HEK293T (cell line): ENCODE measurements at regions not wholly inside any gene's neighbourhood (a gene's known extent, or its start where the extent isn't known, plus 50 kb on each side); places are given as distances from the start of the nearest gene placed in this dataset.

Experiments
- BHLHE40 ChIP-seq: fragments of 450-650 bp; IDR thresholded peaks from 2 replicates; pipeline ENCODE4 v1.6.1; 2016; ENCODE audit warnings: mild to moderate bottlenecking, moderate library complexity, borderline replicate concordance
- ELF4 ChIP-seq: fragments of 450-650 bp; IDR thresholded peaks from 2 replicates; pipeline ENCODE4 v1.6.1; 2017; ENCODE audit warnings: antibody characterized with exemption
- FOXA1 ChIP-seq: fragments of 450-650 bp; IDR thresholded peaks from 2 replicates; pipeline ENCODE4 v1.6.1; 2016; ENCODE audit warnings: mild to moderate bottlenecking
- FOXK2 ChIP-seq: fragments of 450-650 bp; IDR thresholded peaks from 2 replicates; pipeline ENCODE4 v1.6.1; 2016; ENCODE audit warnings: mild to moderate bottlenecking
- FOXM1 ChIP-seq: fragments of 450-650 bp; IDR thresholded peaks from 2 replicates; pipeline ENCODE4 v1.6.1; 2017; ENCODE audit warnings: mild to moderate bottlenecking, borderline replicate concordance
- HDGF ChIP-seq: fragments of 450-650 bp; IDR thresholded peaks from 2 replicates; pipeline ENCODE4 v1.6.1; 2017; ENCODE audit warnings: antibody characterized with exemption, borderline replicate concordance
- L3MBTL2 ChIP-seq: fragments of 450-650 bp; conservative IDR thresholded peaks from 2 replicates; pipeline ENCODE4 v1.6.1; 2016; ENCODE audit warnings: mild to moderate bottlenecking
- LEF1 ChIP-seq: fragments of 450-650 bp; IDR thresholded peaks from 2 replicates; pipeline ENCODE4 v1.6.1; 2017; ENCODE audit warnings: mild to moderate bottlenecking, borderline replicate concordance
- SP1 ChIP-seq: fragments of 450-650 bp; IDR thresholded peaks from 2 replicates; pipeline ENCODE4 v1.6.1; 2017
- SUZ12 ChIP-seq: fragments of 450-650 bp; IDR thresholded peaks from 2 replicates; pipeline ENCODE4 v1.6.1; 2016; ENCODE audit warnings: mild to moderate bottlenecking
- TARDBP ChIP-seq: fragments of 450-650 bp; IDR thresholded peaks from 2 replicates; pipeline ENCODE4 v1.6.1; 2016
- ZNF384 ChIP-seq: fragments of 450-650 bp; IDR thresholded peaks from 2 replicates; pipeline ENCODE4 v1.6.1; 2016
- TF ChIP-seq, protein P1 (sequence below): fragments of 450-650 bp; IDR thresholded peaks from 2 replicates; pipeline ENCODE4 v1.6.1; 2016

DNA sequence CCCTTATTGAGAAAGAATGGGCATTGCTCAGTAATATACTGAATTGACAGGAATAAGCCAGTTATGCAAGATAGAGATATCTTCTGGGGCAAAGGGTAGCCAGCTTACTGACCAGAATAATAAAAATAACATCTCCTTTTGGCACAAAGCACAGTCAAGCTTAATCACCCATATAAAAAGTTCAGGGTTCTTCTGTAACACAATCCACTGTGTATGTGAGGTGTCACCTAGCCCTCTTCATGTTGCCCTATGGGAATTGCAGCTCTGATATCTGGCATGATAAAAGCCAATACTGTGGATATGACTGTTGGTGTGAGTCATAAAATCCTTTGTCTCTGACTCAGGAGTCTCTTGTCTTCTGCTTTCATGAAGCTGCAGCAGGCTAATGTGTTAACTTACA lies 90.8 kb downstream of the DSEL start:
- TF ChIP-seq ZNF384 (no peak), BHLHE40 (no peak), SP1 (no peak), FOXM1 (no peak), L3MBTL2 (no peak), TARDBP (no peak), FOXK2 (no peak), FOXA1 (no peak), SUZ12 (no peak), HDGF (no peak), ELF4 (no peak), LEF1 (no peak)
- TF ChIP-seq, protein P1, sequence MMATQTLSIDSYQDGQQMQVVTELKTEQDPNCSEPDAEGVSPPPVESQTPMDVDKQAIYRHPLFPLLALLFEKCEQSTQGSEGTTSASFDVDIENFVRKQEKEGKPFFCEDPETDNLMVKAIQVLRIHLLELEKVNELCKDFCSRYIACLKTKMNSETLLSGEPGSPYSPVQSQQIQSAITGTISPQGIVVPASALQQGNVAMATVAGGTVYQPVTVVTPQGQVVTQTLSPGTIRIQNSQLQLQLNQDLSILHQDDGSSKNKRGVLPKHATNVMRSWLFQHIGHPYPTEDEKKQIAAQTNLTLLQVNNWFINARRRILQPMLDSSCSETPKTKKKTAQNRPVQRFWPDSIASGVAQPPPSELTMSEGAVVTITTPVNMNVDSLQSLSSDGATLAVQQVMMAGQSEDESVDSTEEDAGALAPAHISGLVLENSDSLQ = no peak
